Neural progenitor cell (in vitro differentiated cells): ENCODE measurements at regions not wholly inside any gene's neighbourhood (a gene's known extent, or its start where the extent isn't known, plus 50 kb on each side); places are given as distances from the start of the nearest gene placed in this dataset.

Experiments
- CTCF ChIP-seq: fragments of 200-600 bp; sonication (generic); IDR thresholded peaks from 2 replicates; pipeline ENCODE4 v1.5.1; 2017; ENCODE audit warnings: antibody characterized with exemption, mild to moderate bottlenecking
- EZH2 ChIP-seq: fragments of 200-600 bp; sonication (generic); IDR thresholded peaks from 2 replicates; pipeline ENCODE4 v1.6.1; 2017; ENCODE audit warnings: antibody characterized with exemption, mild to moderate bottlenecking, moderate library complexity
- EZH2phosphoT487 ChIP-seq: fragments of 200-600 bp; sonication (generic); IDR thresholded peaks from 2 replicates; pipeline ENCODE4 v1.6.1; 2017; ENCODE audit warnings: antibody characterized with exemption

GRCh38 chr2:58671675-58672074, 430.6 kb upstream of the FANCL start:
- TF ChIP-seq EZH2phosphoT487 = no peak
- no peak for TF ChIP-seq CTCF
- TF ChIP-seq EZH2 = no peak
